Bone marrow (tissue), 2 donors: ENCODE measurements at regions not wholly inside any gene's neighbourhood (a gene's known extent, or its start where the extent isn't known, plus 50 kb on each side); places are given as distances from the start of the nearest gene placed in this dataset.

Experiments used
- DNase-seq, 2 donors: peaks; one replicate each; lab custom pipeline; 2025; lab: John Stamatoyannopoulos, UW

DNA sequence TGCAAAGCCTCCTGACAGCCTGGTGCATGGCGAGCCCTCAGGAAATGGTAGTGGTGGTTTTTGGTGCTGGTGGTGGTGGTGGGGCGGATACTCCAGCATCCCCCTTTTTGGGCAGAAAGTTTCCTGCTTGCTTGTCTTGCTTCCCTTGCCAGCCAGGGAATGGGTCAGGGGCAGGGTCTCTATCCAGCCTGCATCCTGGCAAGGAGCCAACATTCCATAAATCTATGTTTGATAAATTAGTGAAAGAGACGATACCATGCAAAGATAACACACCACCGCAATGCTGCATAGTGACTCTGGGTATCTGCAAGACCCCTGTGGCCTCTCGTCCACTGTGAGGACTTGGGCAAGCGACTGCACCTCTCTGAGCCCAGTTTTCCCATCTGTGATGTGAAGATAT is 246.2 kb downstream of the LRFN2 start:
- DNase-seq, result no peak

DNA sequence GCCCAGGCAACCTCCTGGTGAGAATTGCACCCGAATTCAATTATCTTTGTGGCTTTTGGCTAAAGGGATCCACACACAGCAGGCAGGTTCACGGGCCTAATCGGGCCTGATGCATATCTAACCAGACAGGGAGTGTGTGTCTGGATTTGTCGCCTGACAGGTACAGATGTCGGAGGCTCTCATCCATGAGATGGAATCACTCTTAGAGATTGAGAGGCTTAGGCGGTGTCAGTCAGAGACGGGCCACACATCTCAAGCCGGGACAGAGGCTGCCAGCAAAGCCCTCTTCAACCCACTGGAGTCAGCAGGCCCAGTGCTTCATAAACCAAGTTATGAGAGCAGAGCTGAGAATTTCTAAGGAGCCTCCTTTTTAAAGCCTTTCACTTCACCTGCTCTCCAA is 247.0 kb downstream of the LRFN2 start:
- DNase-seq, result no peak

GRCh38 chr6:40338306-40338705 is 248.9 kb downstream of the LRFN2 start:
- DNase-seq, result no peak

- DNase-seq, result no peak
Observed at GRCh38 chr6:40336940-40337760, 250.0 kb downstream of the LRFN2 start.

DNA sequence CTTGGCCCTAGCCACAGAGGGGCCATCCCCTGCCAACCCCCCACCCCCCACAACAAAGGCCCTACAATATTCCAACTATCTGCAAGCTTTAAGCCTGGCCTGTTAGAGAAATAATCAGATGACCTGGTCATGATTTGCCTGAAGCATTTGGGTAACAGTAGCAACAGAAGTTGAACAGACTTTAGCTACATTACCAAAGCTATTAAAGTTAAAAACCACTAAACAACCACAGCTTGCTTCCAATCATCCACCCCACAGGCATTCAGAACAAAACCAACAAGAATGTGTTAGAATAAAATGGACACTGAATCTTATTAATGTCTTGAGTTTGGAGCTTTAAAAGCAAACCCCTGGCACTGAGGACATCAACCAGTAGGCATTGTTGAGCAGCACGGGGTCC is 250.9 kb downstream of the LRFN2 start:
- no peak for DNase-seq

DNA sequence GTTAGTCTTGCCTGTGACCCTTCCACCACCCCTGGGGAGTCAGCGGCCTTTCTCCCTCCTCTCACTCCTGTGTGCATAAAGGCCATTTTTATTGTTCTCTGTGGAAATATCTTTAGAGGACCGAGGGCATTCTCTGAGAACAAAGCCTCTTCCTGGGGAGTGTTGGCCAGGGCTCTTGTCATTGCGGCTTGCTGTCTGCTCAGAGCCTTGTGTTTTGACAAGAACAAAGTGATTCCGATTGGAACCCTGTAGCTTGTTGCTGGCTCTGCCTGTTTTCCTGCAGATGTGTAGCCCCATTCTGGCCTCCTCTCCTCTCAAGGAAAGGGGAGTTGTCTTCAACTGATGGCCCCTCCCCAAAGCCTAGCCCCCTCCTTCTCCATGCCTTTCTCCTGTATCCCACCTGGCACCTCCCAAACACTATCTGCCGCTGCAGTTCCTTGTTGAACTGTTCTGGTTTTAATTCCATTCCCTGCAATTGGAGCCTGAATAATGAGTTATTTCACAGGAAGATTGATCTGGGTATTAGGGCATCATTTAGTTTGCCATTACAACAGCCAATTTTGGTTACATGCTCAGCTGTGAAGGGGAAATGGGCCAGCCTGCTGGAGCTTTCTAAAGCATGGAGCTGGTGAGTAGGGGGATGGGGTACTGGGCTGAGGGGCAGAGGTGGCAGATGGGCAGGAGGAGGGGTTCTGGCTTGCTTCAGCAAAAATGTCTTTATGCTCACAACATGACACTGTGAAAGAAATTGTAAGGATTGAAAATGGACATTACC is 252.5 kb downstream of the LRFN2 start:
- DNase-seq, result no peak

- no peak for DNase-seq
Observed at GRCh38 chr6:40331545-40331944, 255.6 kb downstream of the LRFN2 start.

DNA sequence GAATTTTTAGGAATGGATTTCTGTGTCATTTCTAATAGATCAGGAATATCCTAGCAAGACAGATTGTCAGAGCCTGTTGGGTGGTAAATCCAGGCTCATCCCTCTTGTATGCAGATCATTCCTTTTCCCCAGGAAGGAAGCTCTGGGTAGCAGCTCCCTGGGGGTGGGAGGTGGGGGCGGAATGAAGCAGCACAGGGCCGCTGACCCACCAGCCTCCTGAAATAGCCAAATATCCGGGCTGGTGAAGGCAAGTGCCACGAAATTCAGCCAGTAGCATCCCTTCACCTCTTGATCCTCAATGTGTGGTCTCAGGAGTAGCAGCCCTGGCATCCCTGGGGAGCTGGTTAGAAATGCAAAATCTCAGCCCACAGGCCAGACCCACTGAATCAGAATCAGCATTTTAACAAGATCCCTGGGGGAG is 256.9 kb downstream of the LRFN2 start:
- no peak for DNase-seq

- no peak for DNase-seq
Observed at GRCh38 chr6:40328986-40329545, 258.1 kb downstream of the LRFN2 start.

- DNase-seq, result no peak
Observed at GRCh38 chr6:40328386-40328985, 258.7 kb downstream of the LRFN2 start.

DNA sequence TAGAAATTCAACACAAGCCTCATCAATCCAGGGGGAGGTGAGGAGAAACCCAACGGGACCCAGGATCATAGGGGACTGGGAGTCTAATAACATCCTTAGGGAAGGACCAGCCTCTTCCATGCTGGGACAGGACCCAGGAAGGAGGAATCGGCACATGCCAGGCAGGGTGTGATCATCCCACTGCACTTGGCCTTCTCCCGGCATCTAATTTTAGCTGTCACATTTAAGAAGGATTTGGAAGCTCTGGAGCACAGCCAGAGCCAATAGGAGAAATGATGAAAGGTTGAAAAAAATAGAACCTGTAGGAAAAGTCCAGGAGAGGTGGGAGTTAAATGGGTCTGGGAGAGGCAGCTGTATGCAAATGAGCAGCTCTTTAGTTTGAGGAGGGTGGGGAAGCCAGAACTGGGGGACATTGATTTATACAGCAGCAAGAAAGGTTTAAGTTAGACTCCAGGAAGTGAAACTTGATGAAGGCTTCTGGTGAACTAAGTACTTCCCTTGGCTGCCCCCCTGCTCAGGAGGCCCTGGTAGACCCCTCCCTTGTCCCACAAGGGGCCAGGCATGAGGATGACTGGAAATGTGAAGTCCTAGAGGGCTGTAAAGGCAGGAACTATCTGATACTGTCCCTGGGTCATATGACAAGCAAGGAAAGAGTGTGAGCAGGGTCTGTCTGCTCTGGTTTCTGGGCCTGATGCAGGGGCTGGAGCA is 260.3 kb downstream of the LRFN2 start:
- DNase-seq, result no peak

DNA sequence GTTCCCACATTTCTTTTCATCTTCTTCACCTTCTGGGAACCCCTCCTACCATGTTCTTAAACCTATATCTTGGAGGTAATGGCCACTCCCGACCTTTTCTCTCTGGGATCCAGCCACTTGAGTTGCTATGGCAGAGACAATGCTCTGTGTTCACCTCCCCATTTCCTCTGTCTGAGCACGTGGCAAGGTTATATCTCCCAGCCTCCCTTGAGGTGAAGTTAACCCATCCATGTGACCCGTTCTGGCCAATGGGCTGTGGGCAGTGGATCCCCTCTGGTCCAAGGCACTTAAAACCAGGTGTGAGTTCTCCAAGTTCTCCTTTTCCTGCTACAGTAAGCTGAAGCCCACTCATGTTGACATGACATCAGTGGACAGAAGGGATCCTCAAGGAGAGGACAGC is 261.4 kb downstream of the LRFN2 start:
- DNase-seq, result no peak

GRCh38 chr6:40325041-40325440 is 262.1 kb downstream of the LRFN2 start:
- DNase-seq, result no peak

DNA sequence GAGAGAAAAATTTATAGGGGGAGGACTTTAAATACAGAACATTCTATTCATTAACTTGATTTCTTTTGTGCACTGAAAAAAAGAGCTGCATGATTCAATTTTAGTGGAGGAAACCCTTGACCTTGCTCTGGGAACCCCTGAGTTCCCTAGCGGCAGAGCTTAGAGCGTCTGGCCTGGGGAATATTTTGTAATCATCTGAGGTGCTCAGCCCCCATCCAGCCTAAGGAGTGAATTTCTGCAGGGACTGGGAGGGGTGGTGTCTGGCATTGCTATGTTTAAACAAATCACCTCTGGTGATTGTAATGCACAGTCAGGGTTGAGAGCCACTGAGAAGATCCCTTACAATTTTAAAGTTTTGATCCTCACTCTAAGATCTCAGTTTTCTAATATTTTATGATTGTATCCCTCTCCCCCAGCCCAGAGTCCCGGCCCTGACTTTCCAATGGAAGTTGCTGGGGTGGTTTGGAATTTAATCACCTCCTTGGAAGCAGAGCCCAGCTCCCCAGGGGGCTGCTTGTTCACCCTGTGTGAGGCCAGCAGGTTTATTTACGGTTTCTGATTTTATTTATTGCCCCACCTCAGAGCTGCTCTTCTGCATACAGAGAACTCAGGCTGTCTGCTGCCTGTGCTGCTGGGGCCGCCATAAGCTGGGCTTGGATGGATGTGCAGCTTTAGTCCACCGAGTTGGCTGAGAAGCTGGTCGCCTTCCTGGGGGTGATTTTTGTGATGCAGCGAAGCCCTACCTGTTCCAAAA is 263.1 kb downstream of the LRFN2 start:
- DNase-seq, result no peak

DNA sequence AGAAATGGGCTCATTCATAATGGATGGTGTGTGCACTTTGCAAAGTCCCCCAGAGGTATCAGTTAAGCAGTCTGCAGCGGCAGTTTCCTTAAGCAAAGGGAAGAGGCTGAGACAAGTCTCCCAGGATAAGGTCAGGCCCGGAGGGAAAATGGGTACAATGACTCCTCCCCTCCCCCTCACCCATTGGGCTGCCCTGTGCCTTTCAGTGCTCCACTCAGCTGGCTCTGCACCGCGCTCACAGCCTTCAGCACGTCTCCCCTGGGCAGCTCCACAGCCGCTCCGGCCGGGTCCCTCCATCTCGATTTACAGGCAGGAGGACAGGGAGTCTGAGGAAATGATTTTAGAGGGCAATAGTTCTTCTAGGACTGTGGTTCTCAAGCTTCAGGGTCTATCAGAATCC is 264.8 kb downstream of the LRFN2 start:
- DNase-seq, result no peak

DNA sequence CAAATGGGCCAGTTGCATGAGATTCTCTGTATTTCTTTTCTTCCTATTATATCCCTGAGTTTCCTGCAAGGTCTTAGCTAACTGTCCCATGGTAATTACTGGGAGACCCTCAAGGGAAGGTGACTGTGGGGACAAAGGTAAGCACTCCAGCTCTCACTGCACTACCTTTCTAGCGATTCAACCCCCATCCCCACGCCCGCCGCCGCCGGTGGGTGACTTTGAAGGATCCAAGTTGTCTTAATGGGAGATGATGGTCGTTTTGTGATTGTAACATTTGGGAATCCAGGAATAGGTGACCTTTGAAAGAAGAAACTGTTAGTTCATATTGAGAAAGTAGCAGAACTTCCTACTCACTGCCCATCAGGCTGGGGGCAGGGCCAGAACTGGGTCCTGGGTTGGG is 265.5 kb downstream of the LRFN2 start:
- no peak for DNase-seq

GRCh38 chr6:40320947-40321346 is 266.2 kb downstream of the LRFN2 start:
- DNase-seq, result no peak

GRCh38 chr6:40320441-40320840 is 266.7 kb downstream of the LRFN2 start:
- DNase-seq, result no peak

- DNase-seq, result no peak
Observed at GRCh38 chr6:40319124-40319523, 268.0 kb downstream of the LRFN2 start.

DNA sequence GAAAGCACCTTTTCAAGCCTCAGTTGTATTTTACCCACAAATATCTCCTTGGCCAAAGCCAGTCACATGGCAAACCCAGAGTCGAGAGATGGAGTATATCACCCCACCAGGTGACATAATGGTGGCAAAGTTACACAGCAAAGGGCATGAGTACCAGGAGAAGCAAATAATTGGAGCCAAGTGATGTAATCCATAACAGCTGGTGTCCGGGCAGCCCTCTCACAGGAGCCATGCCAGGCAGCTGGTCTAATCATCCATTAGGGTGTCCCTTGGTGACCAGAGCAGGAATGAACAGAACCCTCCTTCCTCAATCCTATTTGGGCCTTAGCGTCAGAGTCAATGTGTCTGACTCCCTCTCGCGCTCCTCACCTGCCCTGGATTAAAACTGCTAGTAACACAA is 272.1 kb downstream of the LRFN2 start:
- DNase-seq, result no peak

GRCh38 chr6:40313582-40313981 is 273.6 kb downstream of the LRFN2 start:
- DNase-seq, result no peak
